ENCODE measurements at regions not wholly inside any gene's neighbourhood (a gene's known extent, or its start where the extent isn't known, plus 50 kb on each side); places are given as distances from the start of the nearest gene placed in this dataset.

GRCh38 chr17:77510133-77510796 lies 369.5 kb downstream of the SEC14L1 start:
- TF ChIP-seq POLR2A (IDR thresholded peaks at IDR 0.05): no peak
- TF ChIP-seq, protein P1, sequence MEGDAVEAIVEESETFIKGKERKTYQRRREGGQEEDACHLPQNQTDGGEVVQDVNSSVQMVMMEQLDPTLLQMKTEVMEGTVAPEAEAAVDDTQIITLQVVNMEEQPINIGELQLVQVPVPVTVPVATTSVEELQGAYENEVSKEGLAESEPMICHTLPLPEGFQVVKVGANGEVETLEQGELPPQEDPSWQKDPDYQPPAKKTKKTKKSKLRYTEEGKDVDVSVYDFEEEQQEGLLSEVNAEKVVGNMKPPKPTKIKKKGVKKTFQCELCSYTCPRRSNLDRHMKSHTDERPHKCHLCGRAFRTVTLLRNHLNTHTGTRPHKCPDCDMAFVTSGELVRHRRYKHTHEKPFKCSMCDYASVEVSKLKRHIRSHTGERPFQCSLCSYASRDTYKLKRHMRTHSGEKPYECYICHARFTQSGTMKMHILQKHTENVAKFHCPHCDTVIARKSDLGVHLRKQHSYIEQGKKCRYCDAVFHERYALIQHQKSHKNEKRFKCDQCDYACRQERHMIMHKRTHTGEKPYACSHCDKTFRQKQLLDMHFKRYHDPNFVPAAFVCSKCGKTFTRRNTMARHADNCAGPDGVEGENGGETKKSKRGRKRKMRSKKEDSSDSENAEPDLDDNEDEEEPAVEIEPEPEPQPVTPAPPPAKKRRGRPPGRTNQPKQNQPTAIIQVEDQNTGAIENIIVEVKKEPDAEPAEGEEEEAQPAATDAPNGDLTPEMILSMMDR (IDR thresholded peaks at IDR 0.05): no peak

Data from transverse colon (tissue), 3 donors.